Astrocyte (in vitro differentiated cells and primary cell): ENCODE measurements at regions not wholly inside any gene's neighbourhood (a gene's known extent, or its start where the extent isn't known, plus 50 kb on each side); places are given as distances from the start of the nearest gene placed in this dataset.
"Not testable (repeated sequence)": the region's sequence is repeated elsewhere in the genome, so short reads cannot be mapped to it uniquely, and the experiment has no call there.

Experiments used
- DNase-seq: peaks from one replicate; pipeline ENCODE4 v3.0.0-alpha.2; 2010; ENCODE audit warnings: low read depth
- FAIRE-seq: peaks from 2 replicates; lab custom pipeline; 2011; peaks lifted over from hg19 to GRCh38; lab: Jason Lieb, UNC
- H2AFZ ChIP-seq: 2 replicates; pipeline ENCODE4 v1.6.0; 2012; ENCODE audit warnings: low read depth, low read length, inconsistent platforms
- H3K27ac ChIP-seq: 2 replicates; pipeline ENCODE4 v1.5.1; 2011; ENCODE audit warnings: low read depth, low read length, inconsistent platforms
- H3K27me3 ChIP-seq: 2 replicates; pipeline ENCODE4 v1.6.0; 2011; ENCODE audit warnings: low read length, inconsistent platforms; ENCODE audit not compliant: insufficient read depth
- H3K36me3 ChIP-seq: 2 replicates; pipeline ENCODE4 v1.5.1; 2011; ENCODE audit warnings: low read length, inconsistent platforms; ENCODE audit not compliant: insufficient read depth
- H3K4me1 ChIP-seq: 2 replicates; pipeline ENCODE4 v1.5.1; 2011; ENCODE audit warnings: low read length, inconsistent platforms; ENCODE audit not compliant: insufficient read depth
- H3K4me2 ChIP-seq: 2 replicates; pipeline ENCODE4 v1.6.0; 2012; ENCODE audit warnings: low read length, inconsistent platforms
- H3K4me3 ChIP-seq: 2 replicates; pipeline ENCODE4 v1.5.1; 2011; ENCODE audit warnings: low read depth, mild to moderate bottlenecking, low read length, inconsistent platforms; ENCODE audit not compliant: insufficient read depth
- H3K79me2 ChIP-seq: 2 replicates; pipeline ENCODE4 v1.6.0; 2012; ENCODE audit warnings: mild to moderate bottlenecking, low read length, inconsistent platforms; ENCODE audit not compliant: insufficient read depth
- H3K9ac ChIP-seq: 2 replicates; pipeline ENCODE4 v1.6.0; 2012; ENCODE audit warnings: mild to moderate bottlenecking, low read length, inconsistent platforms
- H3K9me3 ChIP-seq: 2 replicates; pipeline ENCODE4 v1.5.1; 2012; ENCODE audit warnings: low read depth, mild to moderate bottlenecking, low read length, inconsistent platforms; ENCODE audit not compliant: insufficient read depth
- H4K20me1 ChIP-seq: 2 replicates; pipeline ENCODE4 v1.6.0; 2012; ENCODE audit warnings: low read length, inconsistent platforms; ENCODE audit not compliant: insufficient read depth
- H3K27ac Mint-ChIP-seq: one replicate; pipeline ENCODE4 v1.8.0; 2021; ENCODE audit warnings: mild to moderate bottlenecking, mixed read lengths; ENCODE audit not compliant: unreplicated experiment
- H3K27me3 Mint-ChIP-seq: one replicate; pipeline ENCODE4 v1.8.0; 2021; ENCODE audit warnings: low read depth, mixed read lengths; ENCODE audit not compliant: unreplicated experiment
- H3K36me3 Mint-ChIP-seq: one replicate; pipeline ENCODE4 v1.8.0; 2021; ENCODE audit warnings: low read depth, mixed read lengths; ENCODE audit not compliant: unreplicated experiment
- H3K4me1 Mint-ChIP-seq: one replicate; pipeline ENCODE4 v1.8.0; 2021; ENCODE audit warnings: low read depth, mixed read lengths; ENCODE audit not compliant: unreplicated experiment
- H3K4me3 Mint-ChIP-seq: one replicate; pipeline ENCODE4 v1.8.0; 2021; ENCODE audit warnings: mild to moderate bottlenecking, moderate library complexity, mixed read lengths; ENCODE audit not compliant: unreplicated experiment
- H3K9me3 Mint-ChIP-seq: one replicate; pipeline ENCODE4 v1.8.0; 2021; ENCODE audit warnings: mild to moderate bottlenecking, mixed read lengths; ENCODE audit not compliant: unreplicated experiment
- CTCF ChIP-seq: IDR thresholded peaks from 2 replicates; pipeline ENCODE4 v1.5.1; 2011; ENCODE audit warnings: low read depth, mild to moderate bottlenecking, inconsistent platforms, low read length, moderate library complexity; ENCODE audit not compliant: insufficient read depth
- EZH2 ChIP-seq: IDR thresholded peaks from 2 replicates; pipeline ENCODE4 v1.6.1; 2012; ENCODE audit warnings: mild to moderate bottlenecking, low read length, inconsistent platforms; ENCODE audit not compliant: insufficient read depth

GRCh38 chr6:86756640-86757229, 180.6 kb upstream of the HTR1E start:
- H3K4me2 ChIP-seq = no peak overlapping the region
- no peaks in the 10 kb centered on the region for H3K27me3 Mint-ChIP-seq
- no peak overlapping the region for H3K27ac ChIP-seq

GRCh38 chr6:86744048-86744447, 193.3 kb upstream of the HTR1E start:
- H3K4me1 Mint-ChIP-seq = peaks cover 7% of the 10 kb centered on the region
- peaks cover 12% of the 10 kb centered on the region for H3K27me3 Mint-ChIP-seq
- no peaks in the 10 kb centered on the region for H3K9me3 Mint-ChIP-seq
- DNase-seq = no peak
- TF ChIP-seq CTCF (no peak), EZH2 (no peak)
- no peak overlapping the region for H3K4me2 ChIP-seq
- no peak overlapping the region for H3K4me3 Mint-ChIP-seq
- no peaks in the 10 kb centered on the region for H3K79me2 ChIP-seq
- peaks cover 3% of the 10 kb centered on the region for H3K9me3 ChIP-seq
- no peak overlapping the region for H2AFZ ChIP-seq
- no peak for FAIRE-seq
- H3K4me3 ChIP-seq = no peak overlapping the region
- no peak overlapping the region for H3K27ac ChIP-seq
- no peaks in the 10 kb centered on the region for H3K4me1 ChIP-seq
- H3K27me3 ChIP-seq = no peaks in the 10 kb centered on the region
- H3K9ac ChIP-seq = no peak overlapping the region
- no peak overlapping the region for H3K27ac Mint-ChIP-seq
- H3K36me3 Mint-ChIP-seq = no peaks in the 10 kb centered on the region
- no peaks in the 10 kb centered on the region for H3K36me3 ChIP-seq
- H4K20me1 ChIP-seq = no peaks in the 10 kb centered on the region

More at GRCh38 chr6:86756640-86757229, 180.6 kb upstream of the HTR1E start:
- DNase-seq (no peak), FAIRE-seq (no peak)
- Mint-ChIP-seq H3K36me3 (no peaks in the 10 kb centered on the region), H3K4me1 (peaks cover 3% of the 10 kb centered on the region), H3K4me3 (no peak overlapping the region), H3K9me3 (peaks cover 2% of the 10 kb centered on the region), H3K27ac (no peak overlapping the region)
- TF ChIP-seq CTCF (no peak), EZH2 (no peak)
- no peaks in the 10 kb centered on the region for H3K4me1 ChIP-seq
- H3K27me3 ChIP-seq = no peaks in the 10 kb centered on the region
- H3K79me2 ChIP-seq = no peaks in the 10 kb centered on the region
- no peak overlapping the region for H3K4me3 ChIP-seq
- no peaks in the 10 kb centered on the region for H4K20me1 ChIP-seq
- no peak overlapping the region for H2AFZ ChIP-seq
- no peaks in the 10 kb centered on the region for H3K36me3 ChIP-seq
- peaks cover 3% of the 10 kb centered on the region for H3K9me3 ChIP-seq
- H3K9ac ChIP-seq = no peak overlapping the region

- Histone ChIP-seq H3K79me2 (no peaks in the 10 kb centered on the region), H3K36me3 (no peaks in the 10 kb centered on the region), H2AFZ (no peak overlapping the region), H3K4me3 (no peak overlapping the region), H3K4me2 (no peak overlapping the region), H3K9ac (no peak overlapping the region), H3K27ac (no peak overlapping the region), H4K20me1 (no peaks in the 10 kb centered on the region), H3K27me3 (no peaks in the 10 kb centered on the region), H3K4me1 (no peaks in the 10 kb centered on the region), H3K9me3 (peaks cover 3% of the 10 kb centered on the region)
- Mint-ChIP-seq H3K4me1 (no peaks in the 10 kb centered on the region), H3K36me3 (no peaks in the 10 kb centered on the region), H3K27me3 (peaks cover 12% of the 10 kb centered on the region), H3K27ac (no peak overlapping the region), H3K4me3 (no peak overlapping the region), H3K9me3 (peaks cover 7% of the 10 kb centered on the region)
- TF ChIP-seq EZH2 = no peak
- TF ChIP-seq CTCF = no peak
- FAIRE-seq (no peak), DNase-seq (no peak)
Observed at GRCh38 chr6:86738078-86738477, 199.2 kb upstream of the HTR1E start.

- H4K20me1 ChIP-seq, H3K9ac ChIP-seq, H3K4me1 ChIP-seq, H3K4me1 Mint-ChIP-seq, H3K27me3 Mint-ChIP-seq, H3K4me3 Mint-ChIP-seq, H3K27me3 ChIP-seq, H3K27ac Mint-ChIP-seq, DNase-seq, H3K4me3 ChIP-seq, H3K79me2 ChIP-seq, H3K9me3 ChIP-seq, H3K36me3 Mint-ChIP-seq, H2AFZ ChIP-seq, H3K4me2 ChIP-seq, H3K36me3 ChIP-seq, FAIRE-seq, H3K27ac ChIP-seq: not testable (repeated sequence)
- H3K9me3 Mint-ChIP-seq = peaks cover 19% of the 10 kb centered on the region
Observed at GRCh38 chr6:86731631-86732030, 205.7 kb upstream of the HTR1E start.
